Mammary epithelial cell (primary cell): ENCODE measurements at regions not wholly inside any gene's neighbourhood (a gene's known extent, or its start where the extent isn't known, plus 50 kb on each side); places are given as distances from the start of the nearest gene placed in this dataset.

Experiments
- EZH2 ChIP-seq: IDR thresholded peaks from 2 replicates; pipeline ENCODE4 v1.6.1; 2012; ENCODE audit warnings: low read length, inconsistent platforms, borderline replicate concordance
- TF ChIP-seq, protein P1 (sequence below), 2 donors: IDR thresholded peaks in 1 of 2; conservative IDR thresholded peaks in 1 of 2; 2 replicates each; pipeline ENCODE4 v1.5.1; 2011 to 2012; ENCODE audit warnings: inconsistent platforms in 2 of 2, low read length in 2 of 2, mild to moderate bottlenecking in 2 of 2, control low read depth in 1 of 2, low read depth in 1 of 2; ENCODE audit not compliant: insufficient read depth in 1 of 2; ENCODE audit errors: extremely low read depth in 1 of 2

DNA sequence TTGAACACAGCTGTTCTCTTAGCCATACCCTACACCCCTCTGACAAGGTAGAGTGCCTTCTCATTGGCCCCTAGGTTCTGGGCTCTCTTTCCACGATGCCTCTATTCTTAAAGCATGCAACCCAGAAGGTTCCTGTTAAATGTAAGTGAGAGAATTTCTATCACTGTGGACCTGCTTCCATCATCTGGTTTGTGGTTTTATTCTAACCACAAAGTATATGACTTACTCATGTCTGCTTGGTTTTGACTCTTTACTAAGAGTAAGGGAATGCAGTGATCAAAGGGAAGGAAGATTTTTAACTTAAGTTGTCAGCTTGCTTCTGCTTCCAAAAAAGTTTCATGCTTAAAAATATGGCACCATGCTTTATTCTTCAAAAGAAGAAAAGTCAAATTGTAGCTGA, 80.2 kb downstream of the ANKEF1 start:
- TF ChIP-seq, protein P1, sequence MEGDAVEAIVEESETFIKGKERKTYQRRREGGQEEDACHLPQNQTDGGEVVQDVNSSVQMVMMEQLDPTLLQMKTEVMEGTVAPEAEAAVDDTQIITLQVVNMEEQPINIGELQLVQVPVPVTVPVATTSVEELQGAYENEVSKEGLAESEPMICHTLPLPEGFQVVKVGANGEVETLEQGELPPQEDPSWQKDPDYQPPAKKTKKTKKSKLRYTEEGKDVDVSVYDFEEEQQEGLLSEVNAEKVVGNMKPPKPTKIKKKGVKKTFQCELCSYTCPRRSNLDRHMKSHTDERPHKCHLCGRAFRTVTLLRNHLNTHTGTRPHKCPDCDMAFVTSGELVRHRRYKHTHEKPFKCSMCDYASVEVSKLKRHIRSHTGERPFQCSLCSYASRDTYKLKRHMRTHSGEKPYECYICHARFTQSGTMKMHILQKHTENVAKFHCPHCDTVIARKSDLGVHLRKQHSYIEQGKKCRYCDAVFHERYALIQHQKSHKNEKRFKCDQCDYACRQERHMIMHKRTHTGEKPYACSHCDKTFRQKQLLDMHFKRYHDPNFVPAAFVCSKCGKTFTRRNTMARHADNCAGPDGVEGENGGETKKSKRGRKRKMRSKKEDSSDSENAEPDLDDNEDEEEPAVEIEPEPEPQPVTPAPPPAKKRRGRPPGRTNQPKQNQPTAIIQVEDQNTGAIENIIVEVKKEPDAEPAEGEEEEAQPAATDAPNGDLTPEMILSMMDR (conservative IDR thresholded peaks at IDR 0.05 in 1 of 2, IDR thresholded peaks at IDR 0.05 in 1 of 2; ENCODE audit: extremely low read depth in 1 of 2, insufficient read depth in 1 of 2, low read depth in 1 of 2, low read length in 2 of 2): no peak
- no peak for TF ChIP-seq EZH2
